Stimulated activated CD4-positive, alpha-beta T cell treated with anti-CD3 and anti-CD28 coated beads, Interleukin-12 subunit alpha, Interleukin-12 subunit beta, amount 100 ng/mL, for 48 hours (primary cell): ENCODE measurements at regions not wholly inside any gene's neighbourhood (a gene's known extent, or its start where the extent isn't known, plus 50 kb on each side); places are given as distances from the start of the nearest gene placed in this dataset.
"Not testable (repeated sequence)": the region's sequence is repeated elsewhere in the genome, so short reads cannot be mapped to it uniquely, and the experiment has no call there.

Experiments used
- DNase-seq, 3 donors: peaks; one replicate each; pipeline ENCODE4 v3.0.0-alpha.2; 2020; ENCODE audit warnings: low read depth in 2 of 3, low spot score in 1 of 3

GRCh38 chr3:82198009-82198408, 436.6 kb upstream of the GBE1 start:
- no peak for DNase-seq

GRCh38 chr3:82196645-82197044, 435.2 kb upstream of the GBE1 start:
- DNase-seq = no peak

GRCh38 chr3:82194870-82195269, 433.4 kb upstream of the GBE1 start:
- DNase-seq = no peak

- no peak for DNase-seq
These were observed 424.6 kb upstream of the GBE1 start for GRCh38 chr3:82186017-82186416.

- no peak for DNase-seq
These were observed 417.8 kb upstream of the GBE1 start for GRCh38 chr3:82179291-82179690.

- no peak for DNase-seq
These were observed 416.8 kb upstream of the GBE1 start for GRCh38 chr3:82178291-82178690.

- no peak for DNase-seq
These were observed 416.3 kb upstream of the GBE1 start for GRCh38 chr3:82177774-82178173.

- no peak for DNase-seq
These were observed 403.8 kb upstream of the GBE1 start for GRCh38 chr3:82165266-82165665.

- DNase-seq = no peak
These were observed 402.6 kb upstream of the GBE1 start for GRCh38 chr3:82163907-82164520.

- DNase-seq = no peak
These were observed 396.5 kb upstream of the GBE1 start for GRCh38 chr3:82157952-82158351.

- DNase-seq = not testable (repeated sequence)
These were observed 392.4 kb upstream of the GBE1 start for GRCh38 chr3:82153892-82154291.

GRCh38 chr3:82145742-82146141, 384.3 kb upstream of the GBE1 start:
- DNase-seq = no peak

- no peak for DNase-seq
These were observed 383.4 kb upstream of the GBE1 start for GRCh38 chr3:82144811-82145210.

GRCh38 chr3:82143661-82144412, 382.4 kb upstream of the GBE1 start:
- no peak for DNase-seq

- no peak for DNase-seq
These were observed 380.1 kb upstream of the GBE1 start for GRCh38 chr3:82141592-82141991.

- no peak for DNase-seq
These were observed 376.4 kb upstream of the GBE1 start for GRCh38 chr3:82137861-82138260.

GRCh38 chr3:82137050-82137449, 375.6 kb upstream of the GBE1 start:
- DNase-seq = no peak

- peak; percentile 0 to 32 (median 9) for DNase-seq
These were observed 371.7 kb upstream of the GBE1 start for GRCh38 chr3:82133070-82133606.

- DNase-seq = no peak
These were observed 371.0 kb upstream of the GBE1 start for GRCh38 chr3:82132210-82133069.

GRCh38 chr3:82130046-82130445, 368.6 kb upstream of the GBE1 start:
- no peak for DNase-seq

- DNase-seq = no peak
These were observed 367.9 kb upstream of the GBE1 start for GRCh38 chr3:82129221-82129801.
